HCT116 (cell line): ENCODE measurements at regions not wholly inside any gene's neighbourhood (a gene's known extent, or its start where the extent isn't known, plus 50 kb on each side); places are given as distances from the start of the nearest gene placed in this dataset.

Experiments used
- ATAC-seq: fragments of 200-7000 bp; cut with Tn5 transposase; 2 replicates; pipeline ENCODE4 v1.9.1; 2020; ENCODE audit warnings: mild to moderate bottlenecking, moderate library complexity
- BruUV-seq: library from RNA; stranded (reverse); fragments of 400-500 nt; replicated peaks from 2 replicates; lab custom pipeline; 2021; lab: Mats Ljungman, UMichigan
- CTCF ChIA-PET: fragments of 300-600 bp; sonication (Branson Sonifier 250); formaldehyde crosslinking; loops from one replicate; lab custom pipeline; 2021; ENCODE audit warnings: antibody characterized with exemption; lab: Charles Lee
- POLR2A ChIA-PET: fragments of 300-600, 350-600 bp; sonication (Branson Sonifier 250); formaldehyde crosslinking; loops from one replicate; lab custom pipeline; 2021; ENCODE audit warnings: antibody characterized with exemption; lab: Charles Lee
- RAD21 ChIA-PET, 2 experiments: fragments of 300-600 bp; sonication (Branson Sonifier 250); formaldehyde crosslinking; loops; one replicate each; lab custom pipeline; 2023; ENCODE audit warnings: low total read pairs in 2 of 2; ENCODE audit not compliant: uncharacterized antibody in 2 of 2, unreplicated experiment in 2 of 2, low non-redundant PET in 1 of 2; lab: Charles Lee
- DNase-seq: peaks from one replicate; pipeline ENCODE4 v3.0.0-alpha.2; 2010; ENCODE audit warnings: low read depth, low spot score
- H2AFZ ChIP-seq: fragments of 200-600 bp; shearing (Covaris generic), sonication (generic); 2 replicates; pipeline ENCODE4 v1.6.1; 2017; ENCODE audit warnings: low read depth, mixed run types, mixed read lengths, antibody characterized with exemption, low read length; ENCODE audit not compliant: poor library complexity, severe bottlenecking
- H3K27ac ChIP-seq: 2 replicates; pipeline ENCODE4 v1.5.1; 2012; ENCODE audit warnings: low read depth, low read length
- H3K27me3 ChIP-seq: fragments of 200-600 bp; sonication (generic); 2 replicates; pipeline ENCODE4 v1.6.1; 2016; ENCODE audit warnings: mixed run types, low read length, mixed read lengths; ENCODE audit not compliant: insufficient read depth
- H3K36me3 ChIP-seq, 2 experiments: fragments of 200-500 bp in 1 of 2; fragments of 200-600 bp in 1 of 2; sonication (Bioruptor generic) in 1 of 2; sonication (generic) in 1 of 2; 2 replicates each; pipeline versions ENCODE4 v1.5.1 to v1.6.1; 2014 to 2016; ENCODE audit warnings: low read length in 2 of 2, inconsistent platforms in 1 of 2, mixed read lengths in 1 of 2, mixed run types in 1 of 2; ENCODE audit not compliant: insufficient read depth in 2 of 2, control insufficient read depth in 1 of 2
- H3K4me1 ChIP-seq, 2 experiments: fragments of 200-600 bp in 1 of 2; sonication (generic) in 1 of 2; 2 replicates each; pipeline versions ENCODE4 v1.5.1 to v1.6.1; 2012 to 2017; ENCODE audit warnings: low read length in 2 of 2, inconsistent platforms in 1 of 2, mild to moderate bottlenecking in 1 of 2, mixed read lengths in 1 of 2, mixed run types in 1 of 2, moderate library complexity in 1 of 2; ENCODE audit not compliant: insufficient read depth in 2 of 2, control insufficient read depth in 1 of 2
- H3K4me2 ChIP-seq: fragments of 200-600 bp; sonication (generic); 2 replicates; pipeline ENCODE4 v1.6.1; 2017; ENCODE audit warnings: mixed run types, low read length, mixed read lengths
- H3K4me3 ChIP-seq, 2 experiments: fragments of 200-600 bp in 1 of 2; sonication (generic) in 1 of 2; replicated peaks in 1 of 2; 2 replicates each; pipeline ENCODE4 v1.5.1; 2011 to 2016; ENCODE audit warnings: low read length in 2 of 2, control low read depth in 1 of 2, low read depth in 1 of 2, mild to moderate bottlenecking in 1 of 2, mixed read lengths in 1 of 2, mixed run types in 1 of 2
- H3K79me2 ChIP-seq: fragments of 200-600 bp; sonication (generic); 2 replicates; pipeline ENCODE4 v1.6.1; 2017; ENCODE audit warnings: mild to moderate bottlenecking, mixed run types, low read length, moderate library complexity, mixed read lengths; ENCODE audit not compliant: insufficient read depth
- H3K9ac ChIP-seq: fragments of 200-600 bp; sonication (generic); 2 replicates; pipeline ENCODE4 v1.6.1; 2016; ENCODE audit warnings: low read length, mixed read lengths
- H3K9me2 ChIP-seq: fragments of 200-600 bp; sonication (generic), shearing (Covaris generic); 2 replicates; pipeline ENCODE4 v1.6.1; 2017; ENCODE audit warnings: mixed run types, mild to moderate bottlenecking, moderate library complexity; ENCODE audit not compliant: insufficient read depth
- H3K9me3 ChIP-seq, 2 experiments: fragments of 200-500 bp in 1 of 2; fragments of 200-600 bp in 1 of 2; sonication (Bioruptor generic) in 1 of 2; sonication (generic) in 1 of 2; 2 replicates each; pipeline ENCODE4 v1.6.1; 2014 to 2017; ENCODE audit warnings: low read length in 2 of 2, mixed read lengths in 2 of 2, inconsistent platforms in 1 of 2, low read depth in 1 of 2, mild to moderate bottlenecking in 1 of 2, mixed run types in 1 of 2, moderate library complexity in 1 of 2; ENCODE audit not compliant: control insufficient read depth in 1 of 2, insufficient read depth in 1 of 2
- H4K20me1 ChIP-seq: fragments of 200-600 bp; sonication (generic), shearing (Covaris generic); 2 replicates; pipeline ENCODE4 v1.6.1; 2017; ENCODE audit warnings: mixed run types, mild to moderate bottlenecking, moderate library complexity; ENCODE audit not compliant: insufficient read depth
- CEBPB ChIP-seq: IDR thresholded peaks from 2 replicates; pipeline ENCODE4 v1.6.1; 2012; ENCODE audit warnings: low read depth
- ELF1 ChIP-seq: IDR thresholded peaks from 2 replicates; pipeline ENCODE4 v1.6.1; 2012; ENCODE audit warnings: low read depth, borderline replicate concordance
- EZH2 ChIP-seq: fragments of 200-600 bp; sonication (generic); IDR thresholded peaks from 2 replicates; pipeline ENCODE4 v1.6.1; 2017; ENCODE audit warnings: antibody characterized with exemption, mixed run types
- EZH2phosphoT487 ChIP-seq: fragments of 200-600 bp; IDR thresholded peaks from 2 replicates; pipeline ENCODE4 v1.6.1; 2018; ENCODE audit warnings: antibody characterized with exemption, borderline replicate concordance
- JUND ChIP-seq: IDR thresholded peaks from 2 replicates; pipeline ENCODE4 v1.6.1; 2012
- POLR2A ChIP-seq: IDR thresholded peaks from 2 replicates; pipeline ENCODE4 v1.7.0; 2011; ENCODE audit warnings: borderline replicate concordance; ENCODE audit not compliant: insufficient read depth, insufficient read length; ENCODE audit errors: extremely low read depth
- POLR2AphosphoS5 ChIP-seq: IDR thresholded peaks from 2 replicates; pipeline ENCODE4 v1.6.1; 2011; ENCODE audit warnings: mild to moderate bottlenecking, low read depth, low read length, moderate library complexity
- RAD21 ChIP-seq: IDR thresholded peaks from 2 replicates; pipeline ENCODE4 v1.6.1; 2012; ENCODE audit warnings: low read depth, mild to moderate bottlenecking
- SIN3A ChIP-seq: IDR thresholded peaks from 2 replicates; pipeline ENCODE4 v1.6.1; 2012; ENCODE audit warnings: low read depth
- SP1 ChIP-seq: IDR thresholded peaks from 2 replicates; pipeline ENCODE4 v1.6.1; 2012; ENCODE audit warnings: low read depth
- SRF ChIP-seq: IDR thresholded peaks from 2 replicates; pipeline ENCODE4 v1.6.1; 2012; ENCODE audit warnings: low read depth
- YY1 ChIP-seq: IDR thresholded peaks from 2 replicates; pipeline ENCODE4 v1.6.1; 2011; ENCODE audit warnings: low read length, low read depth, moderate library complexity, mild to moderate bottlenecking; ENCODE audit not compliant: insufficient replicate concordance; ENCODE audit errors: extremely low read depth
- ZFX ChIP-seq: fragments of 450-650 bp; IDR thresholded peaks from 2 replicates; pipeline ENCODE4 v1.6.1; 2017
- intact Hi-C: fragments of 100-400 bp; cut with micrococcal nuclease; formaldehyde crosslinking; loops from 2 replicates; pipeline ENCODE4 v1.10.0; 2022
- TF ChIP-seq, protein P1 (sequence below): IDR thresholded peaks from 2 replicates; pipeline ENCODE4 v1.6.1; 2012; ENCODE audit warnings: low read depth
- TF ChIP-seq, protein P2 (sequence below): IDR thresholded peaks from 2 replicates; pipeline ENCODE4 v1.6.1; 2012
- TF ChIP-seq, protein P3 (sequence below): IDR thresholded peaks from 2 replicates; pipeline ENCODE4 v1.6.1; 2011; ENCODE audit warnings: mild to moderate bottlenecking, low read length, moderate library complexity; ENCODE audit not compliant: insufficient replicate concordance; ENCODE audit errors: extremely low read depth
- TF ChIP-seq, protein P4 (sequence below), 3 experiments: fragments of 200-600 bp in 1 of 3; sonication (generic) in 1 of 3; IDR thresholded peaks in 2 of 3; conservative IDR thresholded peaks in 1 of 3; 2 replicates each; pipeline ENCODE4 v1.5.1; 2012 to 2017; ENCODE audit warnings: low read depth in 2 of 3, low read length in 2 of 3, antibody characterized with exemption in 1 of 3, borderline replicate concordance in 1 of 3, control low read depth in 1 of 3, mild to moderate bottlenecking in 1 of 3, mixed read lengths in 1 of 3, mixed run types in 1 of 3, moderate library complexity in 1 of 3; ENCODE audit not compliant: insufficient read depth in 1 of 3

DNA sequence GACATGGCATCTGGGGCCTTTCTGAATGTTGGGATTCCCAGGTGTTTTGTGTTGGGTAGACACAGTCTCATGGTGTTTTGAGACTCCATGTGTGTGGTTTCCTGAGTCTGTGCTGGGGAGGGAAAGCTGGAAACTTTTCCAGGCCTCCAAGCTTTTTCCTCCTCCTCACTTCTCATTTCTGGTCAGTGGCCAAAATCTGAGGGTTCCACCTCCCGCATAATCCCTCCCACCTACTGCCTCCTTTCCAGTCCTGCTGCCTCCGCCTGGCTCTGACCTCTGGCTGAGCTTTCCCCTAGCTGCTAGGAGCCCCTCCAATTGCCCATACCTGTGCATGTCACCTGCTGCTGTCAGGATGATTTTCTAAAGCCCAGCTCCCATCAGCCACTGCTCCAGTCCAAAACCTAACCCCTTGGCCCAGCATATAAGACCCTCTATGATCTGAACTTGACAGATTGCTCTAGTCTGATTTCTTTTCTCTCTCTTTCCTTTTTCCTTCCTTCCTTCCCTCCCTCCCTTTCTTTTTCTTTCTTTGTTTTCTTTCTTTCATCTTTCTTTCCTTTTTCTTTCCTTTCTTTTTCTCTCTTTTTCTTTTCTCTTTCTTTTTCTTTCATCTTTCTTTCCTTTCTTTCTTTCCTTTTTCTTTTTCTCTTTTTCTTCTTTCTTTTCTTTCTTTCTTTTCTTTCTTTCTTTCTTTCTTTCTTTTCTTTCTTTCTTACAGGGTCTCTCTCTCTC, 51.4 kb upstream of the NECTIN1 start:
- Histone ChIP-seq H3K79me2 (no peaks in the 10 kb centered on the region), H3K4me2 (no peak overlapping the region), H3K36me3 (no peaks in the 10 kb centered on the region), H3K4me3 (no peak overlapping the region), H3K27ac (no peak overlapping the region), H3K9me3 (no peaks in the 10 kb centered on the region), H2AFZ (no peak overlapping the region), H4K20me1 (no peaks in the 10 kb centered on the region), H3K27me3 (peaks cover 32% of the 10 kb centered on the region), H3K4me1 (peaks cover 0 to 7% of the 10 kb centered on the region in 2 experiments; a peak in 2 of 4 replicates), H3K9ac (no peak overlapping the region), H3K9me2 (no peaks in the 10 kb centered on the region)
- no peak for TF ChIP-seq CEBPB
- TF ChIP-seq, protein P1, sequence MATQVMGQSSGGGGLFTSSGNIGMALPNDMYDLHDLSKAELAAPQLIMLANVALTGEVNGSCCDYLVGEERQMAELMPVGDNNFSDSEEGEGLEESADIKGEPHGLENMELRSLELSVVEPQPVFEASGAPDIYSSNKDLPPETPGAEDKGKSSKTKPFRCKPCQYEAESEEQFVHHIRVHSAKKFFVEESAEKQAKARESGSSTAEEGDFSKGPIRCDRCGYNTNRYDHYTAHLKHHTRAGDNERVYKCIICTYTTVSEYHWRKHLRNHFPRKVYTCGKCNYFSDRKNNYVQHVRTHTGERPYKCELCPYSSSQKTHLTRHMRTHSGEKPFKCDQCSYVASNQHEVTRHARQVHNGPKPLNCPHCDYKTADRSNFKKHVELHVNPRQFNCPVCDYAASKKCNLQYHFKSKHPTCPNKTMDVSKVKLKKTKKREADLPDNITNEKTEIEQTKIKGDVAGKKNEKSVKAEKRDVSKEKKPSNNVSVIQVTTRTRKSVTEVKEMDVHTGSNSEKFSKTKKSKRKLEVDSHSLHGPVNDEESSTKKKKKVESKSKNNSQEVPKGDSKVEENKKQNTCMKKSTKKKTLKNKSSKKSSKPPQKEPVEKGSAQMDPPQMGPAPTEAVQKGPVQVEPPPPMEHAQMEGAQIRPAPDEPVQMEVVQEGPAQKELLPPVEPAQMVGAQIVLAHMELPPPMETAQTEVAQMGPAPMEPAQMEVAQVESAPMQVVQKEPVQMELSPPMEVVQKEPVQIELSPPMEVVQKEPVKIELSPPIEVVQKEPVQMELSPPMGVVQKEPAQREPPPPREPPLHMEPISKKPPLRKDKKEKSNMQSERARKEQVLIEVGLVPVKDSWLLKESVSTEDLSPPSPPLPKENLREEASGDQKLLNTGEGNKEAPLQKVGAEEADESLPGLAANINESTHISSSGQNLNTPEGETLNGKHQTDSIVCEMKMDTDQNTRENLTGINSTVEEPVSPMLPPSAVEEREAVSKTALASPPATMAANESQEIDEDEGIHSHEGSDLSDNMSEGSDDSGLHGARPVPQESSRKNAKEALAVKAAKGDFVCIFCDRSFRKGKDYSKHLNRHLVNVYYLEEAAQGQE, result no peak
- no peak for TF ChIP-seq YY1
- no peak for TF ChIP-seq EZH2phosphoT487
- TF ChIP-seq JUND, result no peak
- TF ChIP-seq, protein P2, sequence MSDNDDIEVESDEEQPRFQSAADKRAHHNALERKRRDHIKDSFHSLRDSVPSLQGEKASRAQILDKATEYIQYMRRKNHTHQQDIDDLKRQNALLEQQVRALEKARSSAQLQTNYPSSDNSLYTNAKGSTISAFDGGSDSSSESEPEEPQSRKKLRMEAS, result no peak
- TF ChIP-seq ZFX, result no peak
- no peak for TF ChIP-seq POLR2AphosphoS5
- TF ChIP-seq SRF, result no peak
- TF ChIP-seq, protein P3, sequence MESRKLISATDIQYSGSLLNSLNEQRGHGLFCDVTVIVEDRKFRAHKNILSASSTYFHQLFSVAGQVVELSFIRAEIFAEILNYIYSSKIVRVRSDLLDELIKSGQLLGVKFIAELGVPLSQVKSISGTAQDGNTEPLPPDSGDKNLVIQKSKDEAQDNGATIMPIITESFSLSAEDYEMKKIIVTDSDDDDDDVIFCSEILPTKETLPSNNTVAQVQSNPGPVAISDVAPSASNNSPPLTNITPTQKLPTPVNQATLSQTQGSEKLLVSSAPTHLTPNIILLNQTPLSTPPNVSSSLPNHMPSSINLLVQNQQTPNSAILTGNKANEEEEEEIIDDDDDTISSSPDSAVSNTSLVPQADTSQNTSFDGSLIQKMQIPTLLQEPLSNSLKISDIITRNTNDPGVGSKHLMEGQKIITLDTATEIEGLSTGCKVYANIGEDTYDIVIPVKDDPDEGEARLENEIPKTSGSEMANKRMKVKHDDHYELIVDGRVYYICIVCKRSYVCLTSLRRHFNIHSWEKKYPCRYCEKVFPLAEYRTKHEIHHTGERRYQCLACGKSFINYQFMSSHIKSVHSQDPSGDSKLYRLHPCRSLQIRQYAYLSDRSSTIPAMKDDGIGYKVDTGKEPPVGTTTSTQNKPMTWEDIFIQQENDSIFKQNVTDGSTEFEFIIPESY, result no peak
- no peak for TF ChIP-seq SP1
- no peak for TF ChIP-seq RAD21
- no peak for TF ChIP-seq POLR2A
- TF ChIP-seq SIN3A, result no peak
- TF ChIP-seq, protein P4, sequence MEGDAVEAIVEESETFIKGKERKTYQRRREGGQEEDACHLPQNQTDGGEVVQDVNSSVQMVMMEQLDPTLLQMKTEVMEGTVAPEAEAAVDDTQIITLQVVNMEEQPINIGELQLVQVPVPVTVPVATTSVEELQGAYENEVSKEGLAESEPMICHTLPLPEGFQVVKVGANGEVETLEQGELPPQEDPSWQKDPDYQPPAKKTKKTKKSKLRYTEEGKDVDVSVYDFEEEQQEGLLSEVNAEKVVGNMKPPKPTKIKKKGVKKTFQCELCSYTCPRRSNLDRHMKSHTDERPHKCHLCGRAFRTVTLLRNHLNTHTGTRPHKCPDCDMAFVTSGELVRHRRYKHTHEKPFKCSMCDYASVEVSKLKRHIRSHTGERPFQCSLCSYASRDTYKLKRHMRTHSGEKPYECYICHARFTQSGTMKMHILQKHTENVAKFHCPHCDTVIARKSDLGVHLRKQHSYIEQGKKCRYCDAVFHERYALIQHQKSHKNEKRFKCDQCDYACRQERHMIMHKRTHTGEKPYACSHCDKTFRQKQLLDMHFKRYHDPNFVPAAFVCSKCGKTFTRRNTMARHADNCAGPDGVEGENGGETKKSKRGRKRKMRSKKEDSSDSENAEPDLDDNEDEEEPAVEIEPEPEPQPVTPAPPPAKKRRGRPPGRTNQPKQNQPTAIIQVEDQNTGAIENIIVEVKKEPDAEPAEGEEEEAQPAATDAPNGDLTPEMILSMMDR (IDR thresholded peaks at IDR 0.05 in 2 of 3, conservative IDR thresholded peaks at IDR 0.05 in 1 of 3; ENCODE audit: borderline replicate concordance in 1 of 3, insufficient read depth in 1 of 3, low read depth in 2 of 3, low read length in 2 of 3), result no peak
- TF ChIP-seq EZH2, result no peak
- TF ChIP-seq ELF1, result no peak
- ChIA-PET POLR2A (no interaction called here), RAD21 (no interaction called here), CTCF (no interaction called here)
- ATAC-seq (no peak), DNase-seq (no peak)
- intact Hi-C loops, result no loop called here
- no TSS peak for BruUV-seq
